ENCODE measurements at regions not wholly inside any gene's neighbourhood (a gene's known extent, or its start where the extent isn't known, plus 50 kb on each side); places are given as distances from the start of the nearest gene placed in this dataset.

- TF ChIP-seq, protein P1, sequence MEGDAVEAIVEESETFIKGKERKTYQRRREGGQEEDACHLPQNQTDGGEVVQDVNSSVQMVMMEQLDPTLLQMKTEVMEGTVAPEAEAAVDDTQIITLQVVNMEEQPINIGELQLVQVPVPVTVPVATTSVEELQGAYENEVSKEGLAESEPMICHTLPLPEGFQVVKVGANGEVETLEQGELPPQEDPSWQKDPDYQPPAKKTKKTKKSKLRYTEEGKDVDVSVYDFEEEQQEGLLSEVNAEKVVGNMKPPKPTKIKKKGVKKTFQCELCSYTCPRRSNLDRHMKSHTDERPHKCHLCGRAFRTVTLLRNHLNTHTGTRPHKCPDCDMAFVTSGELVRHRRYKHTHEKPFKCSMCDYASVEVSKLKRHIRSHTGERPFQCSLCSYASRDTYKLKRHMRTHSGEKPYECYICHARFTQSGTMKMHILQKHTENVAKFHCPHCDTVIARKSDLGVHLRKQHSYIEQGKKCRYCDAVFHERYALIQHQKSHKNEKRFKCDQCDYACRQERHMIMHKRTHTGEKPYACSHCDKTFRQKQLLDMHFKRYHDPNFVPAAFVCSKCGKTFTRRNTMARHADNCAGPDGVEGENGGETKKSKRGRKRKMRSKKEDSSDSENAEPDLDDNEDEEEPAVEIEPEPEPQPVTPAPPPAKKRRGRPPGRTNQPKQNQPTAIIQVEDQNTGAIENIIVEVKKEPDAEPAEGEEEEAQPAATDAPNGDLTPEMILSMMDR (IDR thresholded peaks at IDR 0.05) = no peak
- no peak for TF ChIP-seq POLR2AphosphoS5 (IDR thresholded peaks at IDR 0.05)
- no peak for TF ChIP-seq EP300 (IDR thresholded peaks at IDR 0.05)
- no peak for TF ChIP-seq POLR2A (IDR thresholded peaks at IDR 0.05; ENCODE audit: low read depth)
Observed at GRCh38 chr13:75935805-75936204, 299.7 kb downstream of the LMO7 start.
